Cardiac fibroblast (primary cell): ENCODE measurements at regions not wholly inside any gene's neighbourhood (a gene's known extent, or its start where the extent isn't known, plus 50 kb on each side); places are given as distances from the start of the nearest gene placed in this dataset.

Experiments
- DNase-seq, 2 donors: peaks; one replicate each; pipeline versions ENCODE4 v3.0.0 to v3.0.0-alpha.2; 2010; ENCODE audit warnings: low read depth in 2 of 2
- H3K4me3 ChIP-seq, 2 donors: replicated peaks in 1 of 2; 1 replicate in 1 of 2; 2 replicates in 1 of 2; pipeline ENCODE4 v1.5.1; 2011; ENCODE audit warnings: low read depth in 2 of 2, low read length in 2 of 2, mild to moderate bottlenecking in 2 of 2, moderate library complexity in 1 of 2
- CTCF ChIP-seq: IDR thresholded peaks from one replicate; pipeline ENCODE4 v1.5.1; 2011; ENCODE audit warnings: low read depth, mild to moderate bottlenecking, low read length, inconsistent platforms

- no peak for TF ChIP-seq CTCF
- no peak for DNase-seq
- H3K4me3 ChIP-seq, result no peak overlapping the region
Observed at GRCh38 chr4:138451276-138451663, 209.1 kb upstream of the SLC7A11 start.

GRCh38 chr4:138450546-138451275 is 208.6 kb upstream of the SLC7A11 start:
- no peak for TF ChIP-seq CTCF
- DNase-seq, result no peak
- no peak overlapping the region for H3K4me3 ChIP-seq

GRCh38 chr4:138449938-138450337 is 207.8 kb upstream of the SLC7A11 start:
- H3K4me3 ChIP-seq, result no peak overlapping the region
- TF ChIP-seq CTCF, result no peak
- no peak for DNase-seq

- peak in 1 of 2 donors; percentile 7 for DNase-seq
- no peak overlapping the region for H3K4me3 ChIP-seq
- TF ChIP-seq CTCF, result no peak
Observed at GRCh38 chr4:138448169-138448568, 206.0 kb upstream of the SLC7A11 start.

- DNase-seq, result no peak
- no peak overlapping the region for H3K4me3 ChIP-seq
Observed at GRCh38 chr4:138446456-138446855, 204.3 kb upstream of the SLC7A11 start.

GRCh38 chr4:138445098-138445497 is 202.9 kb upstream of the SLC7A11 start:
- no peak for TF ChIP-seq CTCF
- no peak overlapping the region for H3K4me3 ChIP-seq
- DNase-seq, result peak in 1 of 2 donors; percentile 9

More at GRCh38 chr4:138446456-138446855, 204.3 kb upstream of the SLC7A11 start:
- TF ChIP-seq CTCF, result no peak

- TF ChIP-seq CTCF, result no peak
- H3K4me3 ChIP-seq, result no peak overlapping the region
- no peak for DNase-seq
Observed at GRCh38 chr4:138444260-138444659, 202.1 kb upstream of the SLC7A11 start.
